ENCODE measurements at regions not wholly inside any gene's neighbourhood (a gene's known extent, or its start where the extent isn't known, plus 50 kb on each side); places are given as distances from the start of the nearest gene placed in this dataset.
"Not testable (repeated sequence)": the region's sequence is repeated elsewhere in the genome, so short reads cannot be mapped to it uniquely, and the experiment has no call there.

GRCh38 chrX:1885116-1885515, 270.3 kb downstream of the ASMT start:
- no peaks in the 10 kb centered on the region for H3K36me3 Mint-ChIP-seq
- peaks cover 0 to 6% of the 10 kb centered on the region in 2 donors for H3K27me3 ChIP-seq (ENCODE audit: control insufficient read depth in 2 of 2, insufficient read depth in 2 of 2, low read length in 2 of 2)
- H3K36me3 ChIP-seq (replicated peaks in 1 of 2; ENCODE audit: control insufficient read depth in 1 of 2, insufficient read depth in 2 of 2, low read length in 2 of 2): no peaks in the 10 kb centered on the region
- H4K20me1 ChIP-seq (ENCODE audit: insufficient read depth, low read length): no peaks in the 10 kb centered on the region
- H3K79me2 ChIP-seq (ENCODE audit: insufficient read depth, low read length): no peaks in the 10 kb centered on the region
- H3K27ac Mint-ChIP-seq: no peak overlapping the region
- no peak for DNase-seq
- TF ChIP-seq, protein P1, sequence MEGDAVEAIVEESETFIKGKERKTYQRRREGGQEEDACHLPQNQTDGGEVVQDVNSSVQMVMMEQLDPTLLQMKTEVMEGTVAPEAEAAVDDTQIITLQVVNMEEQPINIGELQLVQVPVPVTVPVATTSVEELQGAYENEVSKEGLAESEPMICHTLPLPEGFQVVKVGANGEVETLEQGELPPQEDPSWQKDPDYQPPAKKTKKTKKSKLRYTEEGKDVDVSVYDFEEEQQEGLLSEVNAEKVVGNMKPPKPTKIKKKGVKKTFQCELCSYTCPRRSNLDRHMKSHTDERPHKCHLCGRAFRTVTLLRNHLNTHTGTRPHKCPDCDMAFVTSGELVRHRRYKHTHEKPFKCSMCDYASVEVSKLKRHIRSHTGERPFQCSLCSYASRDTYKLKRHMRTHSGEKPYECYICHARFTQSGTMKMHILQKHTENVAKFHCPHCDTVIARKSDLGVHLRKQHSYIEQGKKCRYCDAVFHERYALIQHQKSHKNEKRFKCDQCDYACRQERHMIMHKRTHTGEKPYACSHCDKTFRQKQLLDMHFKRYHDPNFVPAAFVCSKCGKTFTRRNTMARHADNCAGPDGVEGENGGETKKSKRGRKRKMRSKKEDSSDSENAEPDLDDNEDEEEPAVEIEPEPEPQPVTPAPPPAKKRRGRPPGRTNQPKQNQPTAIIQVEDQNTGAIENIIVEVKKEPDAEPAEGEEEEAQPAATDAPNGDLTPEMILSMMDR (IDR thresholded peaks at IDR 0.05): no peak
- no peak overlapping the region for H2AFZ ChIP-seq (ENCODE audit: insufficient read depth, low read depth, low read length, poor library complexity, severe bottlenecking)
- peaks cover 0 to 8% (median 2%) of the 10 kb centered on the region in 3 donors for H3K27me3 Mint-ChIP-seq (ENCODE audit: low read depth in 3 of 3)
- no peak overlapping the region for H3K4me3 ChIP-seq (replicated peaks in 1 of 3; ENCODE audit: low read depth in 2 of 3, low read length in 3 of 3)
- H3K9me3 ChIP-seq (replicated peaks in 1 of 2; ENCODE audit: control insufficient read depth in 1 of 2, insufficient read depth in 1 of 2, low read length in 2 of 2): peaks cover 6 to 12% of the 10 kb centered on the region in 2 donors
- no peak overlapping the region for H3K4me2 ChIP-seq (replicated peaks; ENCODE audit: extremely low read depth, low read length, poor library complexity, severe bottlenecking)
- WGBS (ENCODE audit: insufficient coverage): 93% methylated on average over 12 of the region's 12 CpGs
- no peak overlapping the region for H3K9ac ChIP-seq (ENCODE audit: insufficient read depth, low read length, poor library complexity, severe bottlenecking)
- no peak overlapping the region for H3K27ac ChIP-seq (ENCODE audit: low read depth in 1 of 2, low read length in 2 of 2)
- peaks cover 7% of the 10 kb centered on the region for H3K4me1 Mint-ChIP-seq
- H3K4me1 ChIP-seq (ENCODE audit: control insufficient read depth in 1 of 2, insufficient read depth in 2 of 2, low read length in 2 of 2): no peaks in the 10 kb centered on the region
- no peak overlapping the region for H3K4me3 Mint-ChIP-seq
- intact Hi-C loops (cut with micrococcal nuclease): no loop called here
- H3K9me3 Mint-ChIP-seq: peaks cover 4 to 17% (median 9%) of the 10 kb centered on the region in 7 donors

DNA sequence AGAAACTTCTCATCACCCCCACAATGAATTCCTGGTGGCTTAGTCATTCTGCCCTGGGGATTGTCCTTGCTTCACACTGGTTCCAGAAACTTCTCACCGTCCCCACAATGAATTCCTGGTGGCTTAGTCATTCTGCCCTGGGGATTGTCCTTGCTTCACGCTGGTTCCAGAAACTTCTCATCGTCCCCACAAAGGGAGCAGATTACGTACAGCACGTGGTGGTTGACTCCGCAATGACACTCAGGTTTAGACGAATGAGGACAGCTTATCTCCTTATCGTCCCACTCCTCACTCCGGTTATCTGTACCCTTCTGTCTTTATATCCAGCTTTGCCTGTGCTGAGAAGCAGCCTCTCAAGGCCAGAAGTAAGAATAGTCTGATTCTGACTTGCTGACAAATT, 273.4 kb downstream of the ASMT start:
- H3K4me2 ChIP-seq (replicated peaks; ENCODE audit: extremely low read depth, low read length, poor library complexity, severe bottlenecking); H3K27ac ChIP-seq (ENCODE audit: low read depth in 1 of 2, low read length in 2 of 2); intact Hi-C loops (cut with micrococcal nuclease); H3K4me3 Mint-ChIP-seq; H3K79me2 ChIP-seq (ENCODE audit: insufficient read depth, low read length); H3K27me3 ChIP-seq (ENCODE audit: control insufficient read depth in 2 of 2, insufficient read depth in 2 of 2, low read length in 2 of 2); H3K9ac ChIP-seq (ENCODE audit: insufficient read depth, low read length, poor library complexity, severe bottlenecking); H4K20me1 ChIP-seq (ENCODE audit: insufficient read depth, low read length); H3K27ac Mint-ChIP-seq; H3K27me3 Mint-ChIP-seq (ENCODE audit: low read depth in 3 of 3); H3K4me1 ChIP-seq (ENCODE audit: control insufficient read depth in 1 of 2, insufficient read depth in 2 of 2, low read length in 2 of 2); H3K9me3 ChIP-seq (replicated peaks in 1 of 2; ENCODE audit: control insufficient read depth in 1 of 2, insufficient read depth in 1 of 2, low read length in 2 of 2); H2AFZ ChIP-seq (ENCODE audit: insufficient read depth, low read depth, low read length, poor library complexity, severe bottlenecking); H3K36me3 ChIP-seq (replicated peaks in 1 of 2; ENCODE audit: control insufficient read depth in 1 of 2, insufficient read depth in 2 of 2, low read length in 2 of 2); H3K9me3 Mint-ChIP-seq; H3K4me3 ChIP-seq (replicated peaks in 1 of 3; ENCODE audit: low read depth in 2 of 3, low read length in 3 of 3); H3K36me3 Mint-ChIP-seq; DNase-seq; H3K4me1 Mint-ChIP-seq: not testable (repeated sequence)
- 92% methylated on average over 6 of the region's 9 CpGs for WGBS (ENCODE audit: insufficient coverage)

Measured in CD14-positive monocyte (primary cell).